Esophagus muscularis mucosa (tissue), 3 donors: ENCODE measurements at regions not wholly inside any gene's neighbourhood (a gene's known extent, or its start where the extent isn't known, plus 50 kb on each side); places are given as distances from the start of the nearest gene placed in this dataset.

ENCODE experiments used
- CTCF ChIP-seq, 3 experiments: fragments of 200-600 bp in 2 of 3; fragments of 450-650 bp in 1 of 3; sonication (generic) in 2 of 3; IDR thresholded peaks; one replicate each; pipeline ENCODE4 v1.5.1; 2017 to 2019; ENCODE audit warnings: antibody characterized with exemption in 3 of 3, mild to moderate bottlenecking in 2 of 3, moderate library complexity in 1 of 3
- POLR2AphosphoS5 ChIP-seq, 2 donors: sonication (generic); formaldehyde crosslinking; IDR thresholded peaks; one replicate each; pipeline ENCODE4 v1.6.1; 2017; ENCODE audit warnings: antibody characterized with exemption in 2 of 2

DNA sequence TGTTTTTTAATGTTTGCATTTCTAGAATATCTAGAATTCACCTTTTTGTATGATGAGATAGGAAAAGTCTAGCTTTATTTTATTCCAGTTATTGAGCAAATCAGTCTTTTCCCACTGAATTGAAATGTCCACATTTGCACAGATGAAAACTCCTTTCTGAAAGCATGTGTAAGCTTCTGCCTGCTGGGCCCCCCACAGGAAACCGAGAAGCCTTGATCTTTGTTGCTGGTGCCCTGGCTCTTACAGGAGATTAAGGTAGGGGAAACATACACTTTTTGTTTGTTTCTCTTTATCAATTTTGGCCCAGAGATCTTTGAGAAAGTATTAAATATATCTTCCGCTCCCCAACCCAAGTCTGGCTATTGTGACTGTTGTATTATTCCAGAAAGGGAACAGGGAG, 87.2 kb upstream of the GNAZ start:
- TF ChIP-seq CTCF (IDR thresholded peaks at IDR 0.05) (no peak), POLR2AphosphoS5 (IDR thresholded peaks at IDR 0.05) (no peak)
